PC-9 (cell line): ENCODE measurements at regions not wholly inside any gene's neighbourhood (a gene's known extent, or its start where the extent isn't known, plus 50 kb on each side); places are given as distances from the start of the nearest gene placed in this dataset.

Experiments
- BruUV-seq: library from RNA; stranded (reverse); fragments of 400-500 nt; replicated peaks from 2 replicates; lab custom pipeline; 2021; lab: Mats Ljungman, UMichigan
- CTCF ChIA-PET: fragments of 300-600 bp; sonication (Branson Sonifier 250); formaldehyde crosslinking; loops from one replicate; lab custom pipeline; 2022; ENCODE audit warnings: antibody characterized with exemption; lab: Charles Lee
- POLR2A ChIA-PET: fragments of 300-600 bp; sonication (Branson Sonifier 250); formaldehyde crosslinking; loops from one replicate; lab custom pipeline; 2022; ENCODE audit warnings: antibody characterized with exemption; ENCODE audit not compliant: unreplicated experiment; lab: Charles Lee
- DNase-seq, 2 experiments: peaks; one replicate each; pipeline versions ENCODE4 v3.0.0 to v3.0.0-alpha.2; 2015 to 2022; ENCODE audit warnings: mixed read lengths in 1 of 2
- H2AFZ ChIP-seq: fragments of 200-600 bp; sonication (generic); 2 replicates; pipeline ENCODE4 v1.8.1; 2017; ENCODE audit warnings: antibody characterized with exemption
- H3F3A ChIP-seq: fragments of 200-600 bp; sonication (generic); 2 replicates; pipeline ENCODE4 v1.8.1; 2017; ENCODE audit warnings: antibody characterized with exemption, mild to moderate bottlenecking, low read depth; ENCODE audit not compliant: insufficient read depth
- H3K27ac ChIP-seq: fragments of 200-600 bp; sonication (generic); 2 replicates; pipeline ENCODE4 v1.6.1; 2016; ENCODE audit warnings: mixed run types
- H3K27me3 ChIP-seq: fragments of 200-600 bp; sonication (generic); 2 replicates; pipeline ENCODE4 v1.6.1; 2016; ENCODE audit warnings: low read depth, mixed run types; ENCODE audit not compliant: insufficient read depth
- H3K36me3 ChIP-seq: fragments of 200-600 bp; sonication (generic); 2 replicates; pipeline ENCODE4 v1.6.1; 2016; ENCODE audit warnings: low read depth, mixed run types
- H3K4me1 ChIP-seq: fragments of 200-600 bp; sonication (generic); replicated peaks from 2 replicates; pipeline ENCODE4 v1.6.1; 2016; ENCODE audit warnings: mixed run types; ENCODE audit not compliant: insufficient read depth
- H3K4me2 ChIP-seq: fragments of 200-600 bp; sonication (generic); 2 replicates; pipeline ENCODE4 v1.6.1; 2017; ENCODE audit warnings: mixed run types
- H3K4me3 ChIP-seq: fragments of 200-600 bp; sonication (generic); 2 replicates; pipeline ENCODE4 v1.6.1; 2016; ENCODE audit warnings: mixed run types
- H3K79me2 ChIP-seq: fragments of 200-600 bp; sonication (generic); 2 replicates; pipeline ENCODE4 v1.6.1; 2017; ENCODE audit warnings: low read depth, mixed run types
- H3K9me2 ChIP-seq: fragments of 200-600 bp; sonication (generic); 2 replicates; pipeline ENCODE4 v1.8.1; 2017; ENCODE audit warnings: mild to moderate bottlenecking; ENCODE audit not compliant: insufficient read depth
- H3K9me3 ChIP-seq: fragments of 200-600 bp; sonication (generic); 2 replicates; pipeline ENCODE4 v1.8.1; 2016; ENCODE audit warnings: low read depth; ENCODE audit not compliant: insufficient read depth
- H4K20me1 ChIP-seq: fragments of 200-600 bp; sonication (generic); 2 replicates; pipeline ENCODE4 v1.8.1; 2017; ENCODE audit not compliant: insufficient read depth
- EZH2 ChIP-seq: fragments of 200-600 bp; sonication (generic); IDR thresholded peaks from 2 replicates; pipeline ENCODE4 v1.8.0; 2017; ENCODE audit warnings: antibody characterized with exemption, low read depth
- intact Hi-C: fragments of 100-400 bp; cut with micrococcal nuclease; formaldehyde crosslinking; loops from one replicate; pipeline ENCODE4 v1.10.0; 2022; ENCODE audit not compliant: unreplicated experiment
- TF ChIP-seq, protein P1 (sequence below): fragments of 200-600 bp; sonication (generic); conservative IDR thresholded peaks from 2 replicates; pipeline ENCODE4 v1.6.1; 2017; ENCODE audit warnings: mixed run types, antibody characterized with exemption, mild to moderate bottlenecking, moderate library complexity

DNA sequence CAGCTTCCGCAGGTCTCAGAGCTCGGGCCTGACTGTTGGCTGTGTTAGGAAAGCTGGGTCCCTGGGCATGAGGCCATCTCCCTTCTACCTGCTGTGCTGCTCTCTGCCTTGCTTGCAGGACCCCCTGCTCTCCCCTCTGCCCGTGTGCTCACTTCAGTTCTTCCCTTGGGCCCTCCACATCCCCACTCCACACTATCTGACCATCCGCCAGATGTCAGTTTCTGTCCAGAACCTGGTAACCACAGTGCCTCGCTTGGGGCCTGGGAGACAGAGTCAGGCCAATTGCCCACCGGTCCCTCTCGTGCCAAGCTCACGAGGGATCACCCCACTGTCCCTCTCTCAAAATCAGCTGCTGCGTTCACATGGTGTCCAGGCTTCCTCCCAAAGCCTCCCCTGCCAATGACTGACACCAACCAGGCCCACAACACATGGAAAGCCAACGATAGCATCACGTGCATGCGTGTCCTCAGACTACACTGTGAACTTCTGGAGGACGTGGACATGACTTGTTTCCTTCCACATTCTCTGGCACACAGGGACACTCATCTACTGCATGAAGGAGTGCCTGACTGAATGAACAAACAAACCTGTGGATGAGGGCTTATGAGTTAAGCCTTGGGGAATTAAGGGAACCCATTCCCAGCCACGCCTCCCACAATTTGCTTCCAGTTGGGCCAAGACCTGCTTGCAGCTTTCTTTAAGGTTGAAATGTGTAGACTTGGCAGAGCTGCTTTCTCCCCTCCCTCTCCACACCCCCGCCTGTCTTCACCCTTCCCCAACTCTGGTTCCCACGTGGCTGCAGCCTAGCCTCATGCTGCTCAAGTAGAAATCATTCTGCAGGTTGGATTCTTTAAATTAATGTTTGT is 72.5 kb upstream of the ZNF423 start:
- Histone ChIP-seq H3F3A (no peaks in the 10 kb centered on the region), H4K20me1 (no peaks in the 10 kb centered on the region), H3K27ac (no peak overlapping the region), H3K4me3 (no peak overlapping the region), H2AFZ (no peak overlapping the region), H3K4me2 (no peak overlapping the region), H3K36me3 (no peaks in the 10 kb centered on the region), H3K27me3 (peaks cover 96% of the 10 kb centered on the region), H3K4me1 (no peaks in the 10 kb centered on the region), H3K9me2 (no peaks in the 10 kb centered on the region), H3K9me3 (no peaks in the 10 kb centered on the region), H3K79me2 (no peaks in the 10 kb centered on the region)
- ChIA-PET CTCF (no interaction called here), POLR2A (no interaction called here)
- intact Hi-C loops, result no loop called here
- TF ChIP-seq, protein P1, sequence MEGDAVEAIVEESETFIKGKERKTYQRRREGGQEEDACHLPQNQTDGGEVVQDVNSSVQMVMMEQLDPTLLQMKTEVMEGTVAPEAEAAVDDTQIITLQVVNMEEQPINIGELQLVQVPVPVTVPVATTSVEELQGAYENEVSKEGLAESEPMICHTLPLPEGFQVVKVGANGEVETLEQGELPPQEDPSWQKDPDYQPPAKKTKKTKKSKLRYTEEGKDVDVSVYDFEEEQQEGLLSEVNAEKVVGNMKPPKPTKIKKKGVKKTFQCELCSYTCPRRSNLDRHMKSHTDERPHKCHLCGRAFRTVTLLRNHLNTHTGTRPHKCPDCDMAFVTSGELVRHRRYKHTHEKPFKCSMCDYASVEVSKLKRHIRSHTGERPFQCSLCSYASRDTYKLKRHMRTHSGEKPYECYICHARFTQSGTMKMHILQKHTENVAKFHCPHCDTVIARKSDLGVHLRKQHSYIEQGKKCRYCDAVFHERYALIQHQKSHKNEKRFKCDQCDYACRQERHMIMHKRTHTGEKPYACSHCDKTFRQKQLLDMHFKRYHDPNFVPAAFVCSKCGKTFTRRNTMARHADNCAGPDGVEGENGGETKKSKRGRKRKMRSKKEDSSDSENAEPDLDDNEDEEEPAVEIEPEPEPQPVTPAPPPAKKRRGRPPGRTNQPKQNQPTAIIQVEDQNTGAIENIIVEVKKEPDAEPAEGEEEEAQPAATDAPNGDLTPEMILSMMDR, result no peak
- TF ChIP-seq EZH2, result no peak
- no TSS peak for BruUV-seq
- no peak for DNase-seq

DNA sequence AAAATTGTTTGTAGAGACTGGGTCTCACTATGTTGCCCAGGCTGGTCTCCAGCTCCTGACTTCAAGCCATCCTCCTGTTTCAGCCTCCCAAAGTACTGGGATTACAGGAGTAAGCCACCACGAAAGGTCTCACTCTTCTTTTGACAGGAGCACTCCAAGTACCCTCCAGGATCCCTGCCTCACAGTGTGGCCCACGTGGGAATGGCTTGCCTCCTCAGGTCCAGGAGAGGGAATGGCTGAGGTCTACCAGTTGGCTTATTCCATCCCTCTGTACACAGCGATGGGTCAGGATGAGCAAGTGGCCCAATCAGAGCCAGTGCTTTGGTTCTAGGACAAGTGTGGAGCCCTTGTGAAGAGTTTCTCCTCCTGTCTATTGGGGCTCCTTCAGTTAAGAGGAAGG is 73.7 kb upstream of the ZNF423 start:
- Histone ChIP-seq H3K4me3 (no peak overlapping the region), H3K79me2 (no peaks in the 10 kb centered on the region), H2AFZ (no peak overlapping the region), H3K27ac (no peak overlapping the region), H3K4me2 (no peak overlapping the region), H3K36me3 (no peaks in the 10 kb centered on the region), H3K9me2 (no peaks in the 10 kb centered on the region), H3K27me3 (peaks cover 96% of the 10 kb centered on the region), H4K20me1 (no peaks in the 10 kb centered on the region), H3K9me3 (no peaks in the 10 kb centered on the region), H3F3A (no peaks in the 10 kb centered on the region), H3K4me1 (no peaks in the 10 kb centered on the region)
- ChIA-PET CTCF (interaction anchor here (0.6 kb wide), 1 partner anchor 285 kb away, joined by 3 read pairs; no protein-coding TSS in a partner anchor), POLR2A (no interaction called here)
- intact Hi-C loops, result no loop called here
- TF ChIP-seq, protein P1, result no peak
- no peak for TF ChIP-seq EZH2
- no TSS peak for BruUV-seq
- no peak for DNase-seq

DNA sequence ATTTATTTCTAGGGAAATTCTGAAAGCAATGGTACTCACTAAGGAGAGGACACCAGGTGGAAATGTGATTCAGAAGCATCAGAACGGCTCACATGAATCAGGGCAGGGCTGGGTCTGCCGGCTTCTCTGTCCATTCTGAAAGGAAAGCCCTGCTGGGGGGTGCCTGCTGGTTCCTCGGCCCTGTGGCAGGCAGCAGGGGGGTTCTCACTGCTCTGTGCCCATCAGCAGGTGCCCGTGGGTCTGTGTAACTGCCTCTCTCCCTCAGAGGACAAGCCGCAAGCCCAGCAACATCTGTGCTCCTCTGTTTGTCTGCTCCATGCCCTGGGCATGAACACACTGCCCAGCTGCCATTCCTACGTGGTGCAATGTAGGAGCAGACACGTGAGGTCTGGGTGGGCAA is 74.9 kb upstream of the ZNF423 start:
- H3K4me2 ChIP-seq, result no peak overlapping the region
- H3K27me3 ChIP-seq, result peaks cover 95% of the 10 kb centered on the region
- H3K79me2 ChIP-seq, result no peaks in the 10 kb centered on the region
- no peak for DNase-seq
- BruUV-seq, result no TSS peak
- no peaks in the 10 kb centered on the region for H3K9me2 ChIP-seq
- no peak overlapping the region for H2AFZ ChIP-seq
- intact Hi-C loops, result no loop called here
- no peak overlapping the region for H3K4me3 ChIP-seq
- H3K9me3 ChIP-seq, result no peaks in the 10 kb centered on the region
- TF ChIP-seq, protein P1, result no peak
- TF ChIP-seq EZH2, result no peak
- H3K4me1 ChIP-seq, result no peaks in the 10 kb centered on the region
- H3F3A ChIP-seq, result no peaks in the 10 kb centered on the region
- H3K27ac ChIP-seq, result no peak overlapping the region
- CTCF ChIA-PET, result no interaction called here
- H3K36me3 ChIP-seq, result no peaks in the 10 kb centered on the region
- POLR2A ChIA-PET, result no interaction called here
- no peaks in the 10 kb centered on the region for H4K20me1 ChIP-seq
